Subcutaneous abdominal adipose tissue (tissue), 5 donors: ENCODE measurements at regions not wholly inside any gene's neighbourhood (a gene's known extent, or its start where the extent isn't known, plus 50 kb on each side); places are given as distances from the start of the nearest gene placed in this dataset.
"Not testable (repeated sequence)": the region's sequence is repeated elsewhere in the genome, so short reads cannot be mapped to it uniquely, and the experiment has no call there.

Experiments used
- H3K27ac ChIP-seq: one replicate; pipeline ENCODE4 v1.7.0; 2013; ENCODE audit warnings: low read depth, mild to moderate bottlenecking, inconsistent platforms, low read length, moderate library complexity
- H3K27me3 ChIP-seq, 5 donors: one replicate each; pipeline ENCODE4 v1.7.0; 2013; ENCODE audit warnings: low read length in 5 of 5, inconsistent platforms in 1 of 5; ENCODE audit not compliant: control insufficient read depth in 5 of 5, insufficient read depth in 4 of 5
- H3K36me3 ChIP-seq, 5 donors: one replicate each; pipeline ENCODE4 v1.7.0; 2013; ENCODE audit warnings: low read length in 5 of 5; ENCODE audit not compliant: control insufficient read depth in 5 of 5, insufficient read depth in 5 of 5
- H3K4me1 ChIP-seq, 5 donors: one replicate each; pipeline ENCODE4 v1.7.0; 2013; ENCODE audit warnings: low read length in 5 of 5, mild to moderate bottlenecking in 3 of 5, moderate library complexity in 1 of 5; ENCODE audit not compliant: control insufficient read depth in 5 of 5, insufficient read depth in 5 of 5
- H3K4me3 ChIP-seq, 5 donors: one replicate each; pipeline ENCODE4 v1.7.0; 2013; ENCODE audit warnings: low read length in 5 of 5, low read depth in 1 of 5
- H3K9ac ChIP-seq, 5 donors: one replicate each; pipeline ENCODE4 v1.7.0; 2013; ENCODE audit warnings: low read length in 5 of 5, mild to moderate bottlenecking in 4 of 5, moderate library complexity in 3 of 5
- H3K9me3 ChIP-seq, 5 donors: one replicate each; pipeline ENCODE4 v1.7.0; 2013; ENCODE audit warnings: low read length in 5 of 5; ENCODE audit not compliant: control insufficient read depth in 5 of 5
- donor health status: healthy.
- donor health status: healthy.
- donor health status: healthy.
- donor health status: healthy.
- donor health status: healthy.

- Histone ChIP-seq H3K36me3 (no peaks in the 10 kb centered on the region), H3K9me3 (no peaks in the 10 kb centered on the region), H3K4me1 (no peaks in the 10 kb centered on the region), H3K9ac (no peak overlapping the region), H3K27ac (no peak overlapping the region), H3K27me3 (no peaks in the 10 kb centered on the region), H3K4me3 (no peak overlapping the region)
These were observed 254.8 kb upstream of the DSEL start for GRCh38 chr18:67771271-67771670.

GRCh38 chr18:67770520-67770919 is 254.0 kb upstream of the DSEL start:
- Histone ChIP-seq H3K4me3 (no peak overlapping the region), H3K27me3 (no peaks in the 10 kb centered on the region), H3K4me1 (no peaks in the 10 kb centered on the region), H3K27ac (no peak overlapping the region), H3K9ac (no peak overlapping the region), H3K36me3 (no peaks in the 10 kb centered on the region), H3K9me3 (no peaks in the 10 kb centered on the region)

DNA sequence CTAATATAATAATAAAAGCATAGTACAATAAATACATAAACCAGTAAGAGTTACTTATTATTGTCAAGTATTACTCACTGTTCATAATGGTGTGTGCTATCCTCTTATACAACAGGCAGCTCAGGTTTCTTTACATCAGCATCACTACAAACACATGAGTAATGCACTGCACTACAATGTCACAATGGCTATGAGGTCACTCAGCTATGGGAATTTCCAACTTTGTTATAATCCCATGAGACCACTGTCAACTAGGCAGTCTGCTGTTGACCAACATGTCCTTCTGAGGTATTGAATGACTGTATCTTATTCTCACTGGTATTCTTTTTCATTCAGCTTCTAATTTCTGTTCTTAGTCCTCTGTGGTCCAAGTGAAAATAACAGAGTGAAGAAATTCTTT is 250.4 kb upstream of the DSEL start:
- Histone ChIP-seq H3K27ac (no peak overlapping the region), H3K4me3 (no peak overlapping the region), H3K36me3 (no peaks in the 10 kb centered on the region), H3K27me3 (no peaks in the 10 kb centered on the region), H3K4me1 (no peaks in the 10 kb centered on the region), H3K9me3 (no peaks in the 10 kb centered on the region), H3K9ac (no peak overlapping the region)

GRCh38 chr18:67752211-67752610 is 235.7 kb upstream of the DSEL start:
- not testable (repeated sequence) for H3K4me3 ChIP-seq, H3K9ac ChIP-seq, H3K27me3 ChIP-seq, H3K36me3 ChIP-seq, H3K4me1 ChIP-seq, H3K27ac ChIP-seq, H3K9me3 ChIP-seq

DNA sequence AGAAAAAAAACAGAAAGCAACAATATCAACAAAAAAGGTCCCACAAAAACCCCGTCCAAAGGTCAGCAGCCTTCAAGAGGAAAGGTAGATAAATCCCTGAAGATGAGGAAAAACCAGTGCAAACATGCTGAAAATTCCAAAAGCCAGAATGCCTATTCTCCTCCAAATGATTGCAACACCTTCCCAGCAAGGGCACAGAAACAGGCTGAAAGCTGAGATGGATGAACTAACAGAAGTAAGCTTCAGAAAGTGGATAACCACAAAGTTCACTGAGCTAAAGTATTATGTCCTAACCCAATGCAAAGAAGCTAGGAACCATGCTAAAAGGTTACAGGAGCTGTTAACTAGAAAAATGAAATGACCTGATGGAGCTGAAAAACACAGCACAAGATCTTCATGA is 226.4 kb upstream of the DSEL start:
- H3K9ac ChIP-seq = no peak overlapping the region
- H3K4me1 ChIP-seq = no peaks in the 10 kb centered on the region
- no peak overlapping the region for H3K4me3 ChIP-seq
- no peaks in the 10 kb centered on the region for H3K27me3 ChIP-seq
- H3K9me3 ChIP-seq = peaks cover 0 to 2% (median under 1%) of the 10 kb centered on the region in 5 donors
- no peaks in the 10 kb centered on the region for H3K36me3 ChIP-seq
- no peak overlapping the region for H3K27ac ChIP-seq

GRCh38 chr18:67742525-67742924 is 226.0 kb upstream of the DSEL start:
- no peaks in the 10 kb centered on the region for H3K27me3 ChIP-seq

DNA sequence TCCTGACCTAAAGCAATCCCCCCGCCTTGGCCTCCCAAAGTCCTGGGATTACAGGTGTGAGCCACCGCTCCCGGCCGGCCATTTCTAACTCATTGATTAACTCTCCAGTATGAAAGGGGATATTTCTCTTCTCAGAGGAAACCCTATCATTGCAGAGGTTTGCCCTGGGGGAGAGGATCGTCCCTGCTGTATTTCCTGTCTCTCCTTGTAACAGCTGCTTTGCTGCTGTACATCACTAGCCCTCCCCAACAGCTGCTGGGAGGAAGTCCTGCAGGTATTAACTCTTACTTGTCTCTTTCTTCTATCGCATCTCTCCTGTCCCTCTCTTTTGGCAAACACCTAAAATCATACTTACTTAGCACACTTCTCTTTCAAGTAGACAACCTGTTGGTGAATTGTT is 219.0 kb upstream of the DSEL start:
- Histone ChIP-seq H3K9ac (no peak overlapping the region), H3K27ac (no peak overlapping the region), H3K36me3 (no peaks in the 10 kb centered on the region), H3K4me1 (no peaks in the 10 kb centered on the region), H3K9me3 (no peaks in the 10 kb centered on the region), H3K4me3 (no peak overlapping the region), H3K27me3 (no peaks in the 10 kb centered on the region)

More at GRCh38 chr18:67742525-67742924, 226.0 kb upstream of the DSEL start:
- H3K4me3 ChIP-seq = no peak overlapping the region
- H3K9me3 ChIP-seq = peaks cover 0 to 2% (median 0%) of the 10 kb centered on the region in 5 donors
- no peaks in the 10 kb centered on the region for H3K36me3 ChIP-seq
- no peak overlapping the region for H3K9ac ChIP-seq
- H3K4me1 ChIP-seq = no peaks in the 10 kb centered on the region
- H3K27ac ChIP-seq = no peak overlapping the region

DNA sequence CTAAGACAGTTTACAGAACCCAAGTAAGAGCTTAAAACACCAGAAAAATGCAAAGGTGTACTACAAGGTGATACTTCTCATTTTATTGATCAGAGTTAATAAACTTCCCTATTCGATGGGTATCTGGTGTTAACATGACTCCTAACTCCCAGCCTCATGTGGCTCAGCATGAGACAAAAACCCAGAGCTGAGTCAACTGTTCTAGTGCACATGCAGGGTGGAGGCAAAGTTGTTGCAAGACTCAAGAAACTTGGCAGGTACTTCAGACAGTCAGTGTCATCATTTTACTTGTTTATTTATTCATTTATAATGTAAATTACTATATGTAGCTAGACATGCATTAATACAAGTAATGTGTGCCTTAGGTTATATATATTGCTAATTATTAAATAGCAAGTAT is 216.6 kb upstream of the DSEL start:
- Histone ChIP-seq H3K27me3 (no peaks in the 10 kb centered on the region), H3K9ac (no peak overlapping the region), H3K27ac (no peak overlapping the region), H3K4me1 (no peaks in the 10 kb centered on the region), H3K4me3 (no peak overlapping the region), H3K36me3 (no peaks in the 10 kb centered on the region), H3K9me3 (no peaks in the 10 kb centered on the region)

DNA sequence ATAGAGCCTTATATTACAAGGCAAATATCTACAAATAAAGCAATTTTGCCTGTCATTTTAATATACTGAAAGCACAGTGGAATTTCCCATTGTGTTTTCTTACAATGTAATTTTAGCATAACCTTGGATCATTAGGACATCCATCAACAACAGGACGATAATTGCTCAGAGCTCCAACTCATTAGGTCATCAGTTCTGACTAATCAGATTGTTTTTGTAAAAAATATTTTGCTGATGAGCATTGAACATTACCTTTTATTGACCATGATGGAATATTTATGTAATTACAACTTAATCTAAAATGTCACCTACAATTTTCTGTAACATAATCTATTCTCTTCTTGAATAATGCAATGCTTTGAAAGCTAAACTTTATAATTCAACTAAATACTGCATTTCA is 215.3 kb upstream of the DSEL start:
- Histone ChIP-seq H3K27me3 (no peaks in the 10 kb centered on the region), H3K27ac (no peak overlapping the region), H3K4me1 (no peaks in the 10 kb centered on the region), H3K4me3 (no peak overlapping the region), H3K9me3 (no peaks in the 10 kb centered on the region), H3K36me3 (no peaks in the 10 kb centered on the region), H3K9ac (no peak overlapping the region)

DNA sequence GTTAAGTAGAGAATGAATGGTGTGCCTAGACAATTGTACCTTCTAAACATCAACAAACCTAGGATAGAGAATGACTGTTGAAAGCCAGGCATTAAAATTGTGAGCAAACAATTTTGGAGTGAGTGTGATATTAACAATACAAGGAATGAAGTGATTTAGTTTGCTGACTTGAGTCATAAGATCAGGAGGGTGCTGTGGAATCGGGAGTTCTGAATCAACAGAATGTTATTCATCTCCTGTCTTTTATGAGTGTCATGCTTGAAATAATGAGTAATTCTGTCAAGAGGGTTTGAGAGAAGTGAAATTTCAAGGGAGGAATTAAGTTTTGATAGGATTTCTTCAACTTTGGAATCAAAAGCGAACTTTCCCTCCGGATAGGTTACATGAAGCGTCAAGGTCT is 214.4 kb upstream of the DSEL start:
- no peak overlapping the region for H3K27ac ChIP-seq
- no peaks in the 10 kb centered on the region for H3K27me3 ChIP-seq
- H3K9ac ChIP-seq = no peak overlapping the region
- no peak overlapping the region for H3K4me3 ChIP-seq
- no peaks in the 10 kb centered on the region for H3K9me3 ChIP-seq
- H3K36me3 ChIP-seq = no peaks in the 10 kb centered on the region
- H3K4me1 ChIP-seq = no peaks in the 10 kb centered on the region

- Histone ChIP-seq H3K9me3 (peaks cover 0 to 6% (median 0%) of the 10 kb centered on the region in 5 donors), H3K4me3 (no peak overlapping the region), H3K4me1 (no peaks in the 10 kb centered on the region), H3K9ac (no peak overlapping the region), H3K27ac (no peak overlapping the region), H3K36me3 (no peaks in the 10 kb centered on the region), H3K27me3 (no peaks in the 10 kb centered on the region)
These were observed 211.8 kb upstream of the DSEL start for GRCh38 chr18:67728364-67728763.
